ENCODE measurements at regions not wholly inside any gene's neighbourhood (a gene's known extent, or its start where the extent isn't known, plus 50 kb on each side); places are given as distances from the start of the nearest gene placed in this dataset.

- TF ChIP-seq, protein P1, sequence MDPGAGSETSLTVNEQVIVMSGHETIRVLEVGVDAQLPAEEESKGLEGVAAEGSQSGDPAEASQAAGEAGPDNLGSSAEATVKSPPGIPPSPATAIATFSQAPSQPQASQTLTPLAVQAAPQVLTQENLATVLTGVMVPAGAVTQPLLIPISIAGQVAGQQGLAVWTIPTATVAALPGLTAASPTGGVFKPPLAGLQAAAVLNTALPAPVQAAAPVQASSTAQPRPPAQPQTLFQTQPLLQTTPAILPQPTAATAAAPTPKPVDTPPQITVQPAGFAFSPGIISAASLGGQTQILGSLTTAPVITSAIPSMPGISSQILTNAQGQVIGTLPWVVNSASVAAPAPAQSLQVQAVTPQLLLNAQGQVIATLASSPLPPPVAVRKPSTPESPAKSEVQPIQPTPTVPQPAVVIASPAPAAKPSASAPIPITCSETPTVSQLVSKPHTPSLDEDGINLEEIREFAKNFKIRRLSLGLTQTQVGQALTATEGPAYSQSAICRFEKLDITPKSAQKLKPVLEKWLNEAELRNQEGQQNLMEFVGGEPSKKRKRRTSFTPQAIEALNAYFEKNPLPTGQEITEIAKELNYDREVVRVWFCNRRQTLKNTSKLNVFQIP (CRISPR knock-in tag; IDR thresholded peaks at IDR 0.05; ENCODE audit: borderline replicate concordance, low read depth): no peak
- TF ChIP-seq ZNF565 (CRISPR knock-in tag; conservative IDR thresholded peaks at IDR 0.05; ENCODE audit: low read depth) (no peak), ZNF8 (CRISPR knock-in tag; IDR thresholded peaks at IDR 0.05) (no peak)
- ATAC-seq: no peak
Observed at GRCh38 chr5:142204219-142204618, 95.6 kb downstream of the NDFIP1 start.

Data from SK-N-SH treated with all-trans-retinoic acid at 6 μM for 48 hours (cell line).